GM21515 (cell line): ENCODE measurements at regions not wholly inside any gene's neighbourhood (a gene's known extent, or its start where the extent isn't known, plus 50 kb on each side); places are given as distances from the start of the nearest gene placed in this dataset.
"Not testable (repeated sequence)": the region's sequence is repeated elsewhere in the genome, so short reads cannot be mapped to it uniquely, and the experiment has no call there.

ENCODE experiments used
- ATAC-seq: cut with Tn5 transposase; IDR thresholded peaks from one replicate; pipeline ENCODE4 v1.9.1; 2021; ENCODE audit not compliant: unreplicated experiment

DNA sequence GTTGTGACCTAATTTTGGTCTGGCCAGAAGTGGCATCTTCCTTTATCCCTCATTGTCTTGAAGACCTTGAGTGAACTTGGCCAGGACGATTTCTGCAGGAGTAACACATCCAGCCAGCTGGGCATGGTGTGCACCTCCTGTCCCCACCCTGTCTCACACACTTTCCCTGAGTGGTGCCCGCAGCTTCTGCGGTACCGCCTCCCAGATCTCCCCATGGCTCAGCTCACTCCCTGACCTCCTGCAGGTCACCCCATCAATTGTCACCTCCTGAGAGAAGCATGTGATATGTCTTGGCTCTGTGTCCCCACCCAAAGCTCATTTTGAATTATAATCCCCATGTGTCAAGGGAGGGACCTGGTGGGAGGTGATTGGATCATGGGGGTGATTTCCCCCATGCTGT, 50.2 kb upstream of the TP53I11 start:
- no peak for ATAC-seq

DNA sequence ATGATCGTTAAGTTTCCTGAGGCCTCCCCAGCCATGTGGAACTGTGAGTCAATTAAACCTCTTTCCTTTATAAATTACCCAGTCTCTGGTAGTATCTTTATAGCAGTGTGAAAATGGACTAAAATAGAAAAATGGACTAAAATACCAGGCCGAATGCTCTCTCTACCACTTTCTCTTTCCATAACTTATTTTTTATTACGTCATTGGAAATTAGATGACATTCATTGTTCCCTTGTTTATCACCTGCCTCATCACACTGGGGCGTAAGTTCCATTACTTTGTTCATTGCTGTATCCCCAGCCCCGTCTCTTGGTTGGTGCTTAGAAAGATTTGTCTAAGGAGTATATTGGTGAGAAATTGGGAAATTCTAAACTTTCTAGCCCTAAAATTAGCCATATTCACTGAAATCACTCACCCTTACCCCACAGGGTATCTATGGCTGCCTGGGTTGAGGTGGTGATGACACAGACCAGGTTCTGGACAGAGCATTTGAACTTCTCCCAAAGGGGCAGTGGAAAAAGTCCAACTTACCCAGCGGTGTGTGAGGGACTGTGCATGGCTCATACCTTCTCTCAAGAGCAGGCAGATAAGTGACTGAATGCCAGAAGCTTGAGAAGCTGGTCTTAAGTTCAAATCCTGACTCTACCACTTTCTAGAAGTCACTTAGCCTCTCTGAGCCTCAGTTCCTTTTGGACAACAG, 50.9 kb upstream of the TP53I11 start:
- ATAC-seq: no peak

DNA sequence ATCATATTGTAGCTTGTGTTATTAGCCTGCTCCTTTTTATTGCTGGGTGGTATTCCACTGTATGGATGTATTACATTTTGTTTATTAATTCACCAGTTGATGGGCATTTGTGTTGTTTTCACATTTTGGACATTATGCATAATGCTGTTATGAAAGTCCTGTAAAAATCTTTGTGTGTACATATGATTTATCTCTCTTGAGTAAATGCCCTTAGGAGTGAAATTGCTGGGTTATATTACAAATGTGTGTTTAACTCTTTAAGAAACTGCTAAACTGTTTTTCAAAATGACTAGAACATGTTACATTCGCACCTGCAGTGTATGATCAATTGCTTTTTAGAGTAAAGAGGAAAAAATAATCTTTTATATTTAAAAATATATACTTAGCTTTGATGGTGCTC, 54.4 kb upstream of the TP53I11 start:
- no peak for ATAC-seq

DNA sequence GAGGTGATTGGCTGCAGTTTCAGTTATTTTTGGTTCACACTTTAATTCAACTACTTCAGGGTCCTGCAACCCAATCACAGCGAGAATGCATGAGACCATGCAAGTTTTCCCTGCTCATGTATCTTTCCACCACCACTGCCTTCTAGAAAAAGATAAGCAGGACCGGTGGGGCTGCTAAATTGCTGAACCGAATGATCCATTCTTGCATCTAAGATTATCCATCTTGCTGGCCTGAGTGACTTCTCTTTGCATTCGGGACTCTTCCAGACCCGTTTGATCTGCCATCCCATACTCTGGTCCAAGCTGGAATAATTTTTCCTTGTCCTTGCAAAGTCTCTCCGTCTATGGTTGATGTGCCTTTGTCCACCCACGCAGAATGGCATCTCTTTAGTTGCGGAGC, 56.3 kb upstream of the TP53I11 start:
- no peak for ATAC-seq

DNA sequence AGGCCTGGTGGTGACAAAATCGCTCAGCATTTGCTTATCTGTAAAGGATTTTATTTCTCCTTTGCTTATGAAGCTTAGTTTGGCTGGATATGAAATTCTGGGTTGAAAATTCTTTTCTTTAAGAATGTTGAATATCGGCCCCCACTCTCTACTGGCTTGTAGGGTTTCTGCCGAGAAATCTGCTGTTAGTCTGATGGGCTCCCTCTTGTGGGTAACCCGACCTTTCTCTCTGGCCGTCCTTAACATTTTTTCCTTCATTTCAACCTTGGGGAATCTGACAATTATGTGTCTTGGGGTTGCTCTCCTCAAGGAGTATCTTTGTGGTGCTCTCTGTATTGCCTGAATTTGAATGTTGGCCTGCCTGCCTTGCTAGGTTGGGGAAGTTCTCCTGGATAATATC, 65.3 kb upstream of the TP53I11 start:
- ATAC-seq: not testable (repeated sequence)

DNA sequence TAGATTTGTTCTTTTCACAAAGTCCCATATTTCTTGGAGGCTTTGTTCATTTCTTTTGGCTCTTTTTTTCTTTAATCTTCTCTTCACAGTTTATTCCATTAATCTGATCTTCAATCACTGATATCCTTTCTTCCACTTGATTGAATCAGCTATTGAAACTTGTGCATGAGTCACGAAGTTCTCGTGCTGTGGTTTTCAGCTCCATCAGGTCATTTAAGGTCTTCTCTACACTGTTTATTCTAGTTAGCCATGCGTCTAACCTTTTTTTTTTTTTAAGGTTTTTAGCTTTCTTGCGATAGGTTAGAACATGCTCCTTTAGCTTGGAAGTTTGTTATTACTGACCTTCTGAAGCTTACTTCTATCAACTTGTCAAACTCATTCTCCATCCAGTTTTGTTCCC, 65.8 kb upstream of the TP53I11 start:
- ATAC-seq: not testable (repeated sequence)

DNA sequence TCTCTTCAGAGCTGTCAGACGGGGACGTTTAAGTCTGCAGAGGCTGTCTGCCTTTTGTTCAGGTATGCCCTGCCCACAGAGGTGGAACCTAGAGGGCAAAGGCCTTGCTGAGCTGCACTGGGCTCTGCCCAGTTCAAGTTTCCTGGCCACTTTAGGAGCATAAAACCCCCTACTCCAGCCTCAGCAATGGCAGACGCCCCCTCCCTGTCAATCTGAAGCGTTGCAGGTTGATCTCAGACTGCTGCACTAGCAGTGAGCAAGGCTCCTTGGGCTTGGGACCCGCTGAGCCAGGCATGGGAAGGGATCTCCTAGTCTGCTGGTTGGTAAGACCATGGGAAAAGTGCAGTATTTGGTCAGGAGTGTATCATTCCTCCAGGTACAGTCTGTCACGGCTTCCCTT, 66.6 kb upstream of the TP53I11 start:
- no peak for ATAC-seq

DNA sequence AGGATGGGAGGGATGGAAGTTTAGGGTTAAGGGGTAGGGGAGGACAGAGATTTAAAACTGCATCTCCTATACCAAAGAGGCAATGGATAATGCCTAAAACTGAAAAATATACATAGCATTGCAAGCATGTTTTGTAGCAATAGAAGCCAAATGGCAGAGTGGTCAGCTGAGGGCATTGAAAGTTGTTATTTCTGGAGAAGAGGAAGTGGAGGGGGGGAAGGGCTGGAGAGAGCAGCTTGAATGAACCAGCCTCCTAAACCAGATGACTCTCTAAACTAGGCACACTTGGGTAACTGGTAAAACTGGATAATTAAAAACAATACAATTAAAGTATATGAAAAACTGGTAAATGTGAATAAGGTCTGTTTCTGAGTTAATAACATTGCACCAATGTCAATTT, 70.3 kb upstream of the TP53I11 start:
- no peak for ATAC-seq

DNA sequence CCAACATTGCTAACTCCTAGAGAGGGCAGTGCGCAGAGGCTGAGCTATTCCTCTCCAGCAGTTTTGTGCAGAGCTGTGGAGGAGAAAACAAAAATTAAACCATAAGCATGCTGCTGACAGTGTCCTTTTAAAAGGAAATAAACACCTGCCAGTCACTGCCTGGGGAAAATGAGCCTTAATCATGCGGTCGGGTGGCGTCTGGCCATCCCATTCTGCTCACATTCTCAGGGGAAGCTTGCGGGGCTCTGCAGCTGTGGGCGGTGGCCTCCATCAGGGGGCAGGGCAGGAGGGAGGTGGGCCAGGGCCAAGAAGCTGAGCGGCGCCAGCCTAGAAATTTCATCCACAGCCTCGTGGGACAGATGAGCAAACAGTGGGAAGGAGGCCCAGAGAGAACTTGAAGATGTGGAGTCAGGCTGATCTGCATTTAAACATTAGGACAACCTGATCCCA, 71.0 kb upstream of the TP53I11 start:
- ATAC-seq: no peak

DNA sequence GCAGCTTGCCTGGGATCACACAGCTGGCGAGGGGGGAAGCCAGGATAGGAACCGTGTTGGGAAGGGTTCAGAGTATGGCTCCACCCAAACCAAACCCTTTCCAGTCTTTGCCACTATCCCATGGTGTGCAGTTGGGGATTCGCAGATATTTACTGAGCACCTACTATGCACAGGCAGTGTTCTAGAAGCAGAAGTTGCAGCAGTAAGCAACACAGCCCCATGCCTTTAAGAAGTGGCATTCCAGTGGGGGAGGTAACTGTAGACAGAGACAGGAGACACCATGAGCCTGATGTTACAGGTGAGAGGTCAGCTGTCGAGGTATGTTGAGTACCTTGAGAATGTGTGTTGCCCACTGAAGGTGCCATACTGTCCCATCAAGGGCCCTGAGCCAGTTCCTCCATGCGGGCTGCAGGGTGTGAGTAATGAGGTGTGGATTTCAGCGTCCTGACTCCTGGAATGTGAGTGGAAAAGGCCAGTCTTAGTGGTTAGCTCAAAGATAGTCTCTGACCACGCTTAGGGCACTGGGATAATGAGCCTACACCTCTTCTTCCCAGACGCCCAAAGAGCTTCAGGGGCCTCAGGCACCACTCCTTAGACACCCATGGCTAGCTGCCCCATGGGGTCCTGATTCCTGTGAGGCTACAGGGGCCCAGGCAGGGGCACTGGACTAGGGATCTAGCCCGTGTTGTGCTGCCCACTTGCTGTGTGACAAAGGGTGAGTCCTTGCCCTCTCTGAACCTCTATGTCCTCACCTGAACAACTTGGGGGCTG, 71.8 kb upstream of the TP53I11 start:
- no peak for ATAC-seq

DNA sequence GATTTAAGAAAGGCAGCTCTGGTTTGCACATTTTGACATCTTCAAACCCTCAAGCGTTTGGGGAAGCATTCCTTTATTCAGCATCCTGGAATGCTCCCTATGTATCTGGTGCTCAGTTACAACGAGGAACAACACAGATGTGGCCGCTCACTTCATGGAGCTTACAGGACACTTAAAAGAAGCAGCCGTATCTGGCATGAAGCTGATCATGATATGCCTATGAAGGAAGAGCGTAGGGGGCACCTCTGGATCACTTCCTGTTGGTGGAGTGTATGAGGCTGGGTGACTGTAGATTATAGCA, 72.3 kb upstream of the TP53I11 start:
- no peak for ATAC-seq

DNA sequence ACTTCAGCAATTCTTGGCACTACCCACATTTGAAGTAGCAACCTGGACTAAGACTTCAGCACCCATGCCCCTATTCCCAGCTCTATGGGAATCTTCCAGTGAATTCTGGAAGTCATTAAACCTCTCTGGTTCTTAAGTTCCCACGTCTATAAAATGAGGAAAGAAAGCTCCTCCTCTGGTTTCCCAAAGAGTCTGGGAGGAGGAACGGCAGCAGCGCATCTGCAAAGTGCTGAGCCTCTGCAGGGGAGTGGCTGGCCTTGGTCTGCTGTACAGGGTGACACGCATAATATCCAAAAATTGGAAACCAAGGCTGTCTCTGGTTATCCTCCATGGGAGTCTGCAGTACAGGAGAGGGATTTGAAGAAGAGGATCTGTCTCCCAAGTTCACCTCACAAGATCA, 73.6 kb upstream of the TP53I11 start:
- no peak for ATAC-seq

DNA sequence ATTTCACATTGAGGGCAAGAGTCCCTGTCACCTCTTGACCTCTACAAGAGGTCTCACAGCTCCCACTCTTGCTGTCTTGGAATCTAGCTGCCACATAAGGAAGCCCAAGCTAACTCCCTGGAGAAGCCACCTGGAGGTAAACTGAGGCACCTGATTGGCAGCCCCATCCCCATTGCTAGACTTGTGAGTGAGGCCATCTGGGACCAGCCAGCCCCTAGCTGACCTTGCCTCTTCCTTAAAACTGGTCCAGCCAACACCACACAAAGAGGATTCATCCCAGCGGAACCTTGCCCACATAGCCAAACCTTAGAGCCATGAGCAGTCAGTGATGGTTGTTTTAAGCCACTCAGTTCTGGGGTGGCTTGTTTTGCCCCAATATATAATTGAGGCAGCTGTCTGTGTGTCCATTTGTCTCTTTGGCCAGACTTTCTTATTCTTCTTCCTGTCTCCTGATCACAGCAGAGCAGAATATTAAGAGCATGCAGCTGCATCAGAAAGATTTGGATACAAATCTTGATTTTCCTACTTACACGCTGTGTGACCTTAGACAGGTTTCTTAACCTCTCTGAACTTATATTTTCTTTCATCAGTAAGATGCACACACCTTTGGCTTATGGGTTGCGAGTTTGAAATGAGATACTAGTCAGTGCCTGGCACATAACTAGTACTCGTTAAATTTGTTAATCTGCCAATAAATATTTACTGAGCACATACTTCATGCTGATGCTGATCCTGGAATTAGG, 74.3 kb upstream of the TP53I11 start:
- no peak for ATAC-seq

DNA sequence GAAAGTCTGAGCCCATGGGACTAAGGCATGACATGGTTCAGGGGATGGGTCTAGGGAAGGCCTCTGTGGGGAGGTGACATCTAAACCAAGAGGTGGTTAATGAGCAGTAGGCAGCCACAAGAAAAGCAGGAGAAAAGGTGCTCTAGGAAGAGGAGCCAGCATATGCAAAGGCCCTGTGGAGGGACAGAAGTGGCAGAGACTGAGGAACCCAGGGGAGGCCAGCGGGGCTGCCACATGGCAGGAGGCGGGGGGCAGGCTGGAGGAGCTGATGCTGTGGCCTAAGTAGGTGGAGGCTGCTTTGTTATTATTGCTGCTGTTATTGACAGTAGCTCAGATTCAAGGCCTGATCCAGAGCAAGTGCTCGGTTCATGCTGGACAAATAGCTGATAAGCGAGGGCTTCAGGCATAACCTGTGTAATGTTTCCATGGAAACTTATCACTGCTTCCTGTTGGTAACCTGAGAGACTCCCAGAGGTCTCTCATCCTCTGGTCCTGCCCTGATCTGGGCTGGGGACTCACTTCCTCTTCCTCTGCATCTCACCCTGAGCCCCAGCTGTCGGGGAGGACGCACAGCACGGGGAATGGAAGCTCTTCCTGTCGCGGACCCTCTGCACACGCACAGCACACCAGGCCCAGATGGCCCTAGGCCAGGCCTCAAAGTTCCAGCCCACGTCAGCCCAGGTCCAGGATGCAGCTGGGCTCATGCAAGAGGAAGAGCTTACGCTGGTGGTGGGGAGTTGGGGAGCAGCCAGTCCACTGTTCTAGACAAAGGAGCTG, 75.2 kb upstream of the TP53I11 start:
- ATAC-seq: peak; percentile 56

DNA sequence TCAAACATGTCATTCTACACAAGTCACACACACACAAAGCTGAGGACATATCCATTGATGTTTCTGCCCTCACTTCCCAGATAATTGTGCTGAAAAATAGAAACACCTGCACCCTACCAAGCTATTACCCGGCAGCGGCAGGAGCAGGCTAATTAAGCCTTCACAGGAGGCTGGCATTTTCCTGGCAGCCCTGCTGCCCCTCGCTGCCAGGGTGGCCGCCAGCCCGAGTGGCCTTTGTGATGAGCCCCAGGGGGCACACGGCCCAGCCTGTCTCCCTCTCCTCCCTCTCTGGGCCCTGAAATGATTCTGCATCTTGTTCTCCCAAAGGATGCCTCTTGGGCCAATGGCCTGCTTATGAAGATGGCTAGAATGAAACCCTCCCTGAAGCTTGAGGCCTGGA, 76.2 kb upstream of the TP53I11 start:
- ATAC-seq: no peak

DNA sequence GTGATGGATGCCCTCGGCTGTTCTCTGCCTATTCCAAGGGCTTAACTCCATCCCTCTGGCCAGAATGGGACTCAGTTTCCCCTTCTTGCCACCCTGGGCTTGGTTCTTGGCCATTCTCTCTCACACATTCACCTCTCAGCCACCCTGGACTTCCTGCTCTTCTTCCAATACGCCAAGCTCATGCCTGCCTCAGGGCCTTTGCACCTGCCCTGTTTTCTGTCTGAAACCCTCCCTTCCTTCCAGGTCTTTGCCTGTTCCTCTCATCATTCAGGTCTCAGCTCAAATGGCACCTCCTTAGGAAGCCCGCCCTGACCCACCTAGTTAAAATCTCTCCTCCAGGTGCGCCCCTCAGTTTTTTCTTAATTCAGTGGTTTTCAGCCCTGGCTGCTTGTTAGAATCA, 76.6 kb upstream of the TP53I11 start:
- ATAC-seq: no peak

DNA sequence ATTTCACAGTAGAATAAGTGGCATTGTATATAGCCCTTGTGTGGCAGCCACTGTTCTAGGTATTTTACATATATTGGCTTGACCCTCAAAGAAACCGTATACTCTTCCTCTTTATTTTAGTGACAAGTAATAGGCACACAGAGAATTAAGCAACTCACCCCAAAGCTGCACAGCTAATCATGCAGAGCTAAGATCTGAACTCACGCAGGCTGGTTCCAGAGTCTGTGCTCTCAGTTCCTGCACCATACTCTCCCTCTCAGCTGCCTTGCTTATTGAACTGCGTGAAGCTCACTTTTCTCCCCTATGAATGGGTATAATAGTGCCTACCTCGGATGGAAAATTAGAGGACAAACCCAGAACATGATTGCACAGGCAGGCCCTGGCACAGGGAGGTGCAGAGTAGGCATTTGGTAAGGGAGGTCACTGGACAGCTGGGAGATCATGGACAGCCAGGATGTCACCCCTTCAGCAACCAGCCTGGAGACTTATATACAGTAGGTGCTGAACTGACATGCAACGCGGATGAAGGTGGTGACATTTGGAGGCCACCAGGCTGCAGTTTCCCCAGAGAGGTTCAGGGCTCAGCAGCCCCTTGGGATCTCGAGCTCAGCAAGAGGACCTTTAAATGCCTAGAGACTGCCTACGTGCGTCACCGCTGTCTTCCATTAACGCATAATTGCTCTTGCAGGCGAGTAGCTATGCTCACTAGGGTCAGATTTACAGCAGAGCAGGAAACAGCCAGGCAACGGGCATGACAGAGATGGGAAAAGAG, 78.4 kb upstream of the TP53I11 start:
- no peak for ATAC-seq

DNA sequence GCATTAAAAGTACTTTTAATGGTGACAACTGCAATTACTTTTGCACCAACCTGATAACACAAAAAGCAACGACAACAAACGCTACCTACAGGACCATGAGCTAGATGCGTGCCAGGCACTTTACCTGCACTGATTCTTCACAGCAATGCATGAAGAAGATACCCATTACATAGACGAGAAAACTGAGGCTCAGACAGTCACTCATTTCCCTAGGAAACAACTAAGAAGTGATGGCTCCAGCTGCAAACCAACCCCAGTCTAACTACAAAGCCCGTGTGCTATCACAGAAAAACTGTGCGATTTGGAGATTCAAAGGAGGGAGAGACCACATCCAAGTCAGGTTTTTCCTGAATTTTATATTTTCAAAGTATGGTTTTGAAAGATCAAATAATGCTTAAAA, 80.1 kb upstream of the TP53I11 start:
- ATAC-seq: no peak

DNA sequence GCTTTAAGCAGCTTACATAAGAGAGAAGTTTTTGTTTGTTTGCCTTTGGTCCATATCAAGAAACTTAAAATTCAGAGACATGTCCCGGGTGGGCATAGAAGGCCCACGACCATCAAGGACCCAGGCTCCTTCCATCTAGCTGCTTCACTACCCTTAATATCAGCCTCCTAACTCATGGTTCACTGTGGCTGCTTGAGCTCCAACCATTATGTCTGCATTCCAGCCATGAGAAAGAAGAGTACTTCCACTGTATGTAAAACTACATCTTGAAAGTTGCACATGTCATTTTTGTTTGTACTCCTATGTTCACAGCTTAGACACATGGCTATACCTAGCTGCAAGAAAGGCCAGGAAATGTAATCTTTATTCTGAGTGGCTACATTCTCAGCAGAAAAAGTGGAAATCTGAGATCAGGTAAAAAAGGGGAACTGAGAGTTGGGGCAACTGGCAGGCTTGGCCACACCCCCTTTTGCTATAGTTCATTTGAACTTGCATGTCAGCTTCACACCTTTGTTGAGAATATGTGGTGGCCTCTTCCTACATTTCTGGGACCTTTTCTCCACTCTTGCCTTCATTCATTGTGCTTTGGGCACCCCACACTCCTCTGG, 81.3 kb upstream of the TP53I11 start:
- peak; percentile 97 for ATAC-seq

DNA sequence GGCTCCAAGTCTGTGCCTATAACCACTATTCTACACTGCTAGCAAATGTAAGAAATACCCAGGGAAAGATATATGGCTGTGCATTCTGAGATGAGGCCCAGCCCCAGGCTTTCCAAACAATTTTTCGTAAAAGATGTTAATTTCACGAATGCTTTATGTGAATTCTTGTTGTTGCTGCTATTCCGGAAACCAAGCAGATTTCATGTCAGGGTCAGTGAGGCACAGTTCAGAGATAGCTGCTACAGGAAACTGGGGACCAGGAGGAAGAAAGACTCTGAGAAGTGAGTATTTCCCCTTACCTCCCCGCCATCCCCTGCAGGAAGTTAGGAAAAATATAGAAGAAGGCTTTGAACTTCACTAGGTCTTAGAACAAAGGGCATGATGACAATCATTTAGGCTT, 84.7 kb upstream of the TP53I11 start:
- no peak for ATAC-seq
